Skeletal muscle tissue (tissue), 3 donors: ENCODE measurements at regions not wholly inside any gene's neighbourhood (a gene's known extent, or its start where the extent isn't known, plus 50 kb on each side); places are given as distances from the start of the nearest gene placed in this dataset.

Source experiments
- H3K27ac ChIP-seq: one replicate; pipeline ENCODE4 v1.7.0; 2013; ENCODE audit warnings: mild to moderate bottlenecking, low read depth, low read length, inconsistent platforms
- H3K27me3 ChIP-seq, 3 donors: one replicate each; pipeline ENCODE4 v1.7.0; 2013; ENCODE audit warnings: low read length in 3 of 3; ENCODE audit not compliant: control insufficient read depth in 3 of 3, insufficient read depth in 3 of 3
- H3K36me3 ChIP-seq, 3 donors: one replicate each; pipeline ENCODE4 v1.7.0; 2013; ENCODE audit warnings: low read length in 3 of 3; ENCODE audit not compliant: control insufficient read depth in 3 of 3, insufficient read depth in 3 of 3
- H3K4me1 ChIP-seq, 3 donors: one replicate each; pipeline ENCODE4 v1.7.0; 2013; ENCODE audit warnings: low read length in 3 of 3, mild to moderate bottlenecking in 3 of 3; ENCODE audit not compliant: control insufficient read depth in 3 of 3, insufficient read depth in 3 of 3
- H3K4me3 ChIP-seq, 3 donors: one replicate each; pipeline ENCODE4 v1.7.0; 2013; ENCODE audit warnings: low read length in 3 of 3
- H3K9ac ChIP-seq, 3 donors: one replicate each; pipeline ENCODE4 v1.7.0; 2013; ENCODE audit warnings: low read length in 3 of 3, mild to moderate bottlenecking in 3 of 3, moderate library complexity in 2 of 3, low read depth in 1 of 3
- H3K9me3 ChIP-seq, 3 donors: one replicate each; pipeline ENCODE4 v1.7.0; 2013; ENCODE audit warnings: low read length in 3 of 3; ENCODE audit not compliant: control insufficient read depth in 3 of 3
- donor health status: Osteomylitis.

- Histone ChIP-seq H3K9me3 (no peaks in the 10 kb centered on the region), H3K4me3 (no peak overlapping the region), H3K27ac (no peak overlapping the region), H3K36me3 (no peaks in the 10 kb centered on the region), H3K4me1 (no peaks in the 10 kb centered on the region), H3K9ac (no peak overlapping the region), H3K27me3 (no peaks in the 10 kb centered on the region)
Measured at GRCh38 chr2:173762864-173763263, 202.3 kb downstream of the SP3 start.

DNA sequence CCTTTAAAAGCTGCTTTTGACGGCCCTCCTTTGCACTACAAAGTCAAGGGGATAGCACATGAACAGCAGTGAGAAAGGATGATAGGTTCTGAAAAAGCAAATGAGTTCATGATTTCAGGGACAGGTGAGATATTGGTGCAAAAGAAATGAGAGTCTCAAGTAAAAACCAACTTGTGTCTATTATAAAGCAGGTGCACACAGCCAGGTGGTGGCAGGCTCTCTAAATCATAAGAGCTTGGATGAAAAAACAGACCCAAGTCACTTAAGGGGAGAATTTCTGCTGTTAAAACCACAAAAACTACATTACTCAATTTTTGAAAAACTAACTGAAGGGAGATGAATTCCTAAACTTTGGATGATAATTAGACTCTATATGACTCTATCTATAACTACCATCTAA lies 201.5 kb downstream of the SP3 start:
- Histone ChIP-seq H3K36me3 (no peaks in the 10 kb centered on the region), H3K4me3 (no peak overlapping the region), H3K27ac (no peak overlapping the region), H3K9me3 (no peaks in the 10 kb centered on the region), H3K4me1 (no peaks in the 10 kb centered on the region), H3K27me3 (no peaks in the 10 kb centered on the region), H3K9ac (no peak overlapping the region)

GRCh38 chr2:173764094-173764493 lies 201.1 kb downstream of the SP3 start:
- no peak overlapping the region for H3K9ac ChIP-seq
- no peak overlapping the region for H3K27ac ChIP-seq
- H3K4me1 ChIP-seq: no peaks in the 10 kb centered on the region
- H3K9me3 ChIP-seq: no peaks in the 10 kb centered on the region
- H3K36me3 ChIP-seq: no peaks in the 10 kb centered on the region
- H3K4me3 ChIP-seq: no peak overlapping the region
- no peaks in the 10 kb centered on the region for H3K27me3 ChIP-seq

- Histone ChIP-seq H3K9ac (no peak overlapping the region), H3K27me3 (no peaks in the 10 kb centered on the region), H3K4me3 (no peak overlapping the region), H3K9me3 (no peaks in the 10 kb centered on the region), H3K4me1 (no peaks in the 10 kb centered on the region), H3K36me3 (no peaks in the 10 kb centered on the region), H3K27ac (no peak overlapping the region)
Measured at GRCh38 chr2:173766537-173767289, 198.5 kb downstream of the SP3 start.

DNA sequence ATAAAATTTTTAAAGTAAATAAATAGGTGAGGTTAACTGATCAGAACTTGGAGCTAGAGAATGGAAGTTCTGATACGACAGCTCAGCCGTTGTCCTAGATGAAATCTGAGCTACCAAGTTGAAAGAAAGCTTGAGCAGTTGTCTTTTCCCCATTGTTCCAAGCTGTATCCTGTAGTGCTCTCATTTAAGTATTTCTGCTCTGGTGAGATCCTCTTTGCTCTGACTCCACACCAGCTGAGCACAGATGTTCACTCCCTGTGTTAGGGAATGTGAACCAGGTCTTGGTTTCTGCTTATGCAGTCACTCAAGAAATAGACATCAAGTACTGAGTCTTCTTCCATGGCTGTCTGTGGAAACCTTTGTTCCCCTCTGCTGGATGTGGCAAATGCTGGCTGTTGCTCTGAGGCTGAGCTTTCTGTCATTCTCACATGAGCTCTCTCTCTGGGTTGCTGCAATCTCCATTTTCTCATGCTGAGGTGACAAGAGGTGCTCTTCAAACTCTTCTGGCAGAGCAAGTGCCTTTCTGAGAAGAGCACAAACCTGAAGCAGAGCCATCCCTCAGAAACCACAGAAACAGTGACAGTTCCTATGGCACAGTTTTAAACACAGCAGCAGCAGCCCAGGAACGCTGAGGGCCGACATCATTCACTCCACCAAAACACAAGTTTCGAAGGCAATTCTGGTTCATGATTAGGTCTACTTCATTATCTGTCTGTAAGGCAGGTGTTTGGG lies 194.1 kb downstream of the SP3 start:
- Histone ChIP-seq H3K27ac (no peak overlapping the region), H3K36me3 (no peaks in the 10 kb centered on the region), H3K4me3 (no peak overlapping the region), H3K9ac (no peak overlapping the region), H3K27me3 (no peaks in the 10 kb centered on the region), H3K4me1 (no peaks in the 10 kb centered on the region), H3K9me3 (no peaks in the 10 kb centered on the region)

- Histone ChIP-seq H3K36me3 (no peaks in the 10 kb centered on the region), H3K4me3 (no peak overlapping the region), H3K4me1 (no peaks in the 10 kb centered on the region), H3K9ac (no peak overlapping the region), H3K27ac (no peak overlapping the region), H3K27me3 (no peaks in the 10 kb centered on the region), H3K9me3 (no peaks in the 10 kb centered on the region)
Measured at GRCh38 chr2:173772205-173772604, 193.0 kb downstream of the SP3 start.

DNA sequence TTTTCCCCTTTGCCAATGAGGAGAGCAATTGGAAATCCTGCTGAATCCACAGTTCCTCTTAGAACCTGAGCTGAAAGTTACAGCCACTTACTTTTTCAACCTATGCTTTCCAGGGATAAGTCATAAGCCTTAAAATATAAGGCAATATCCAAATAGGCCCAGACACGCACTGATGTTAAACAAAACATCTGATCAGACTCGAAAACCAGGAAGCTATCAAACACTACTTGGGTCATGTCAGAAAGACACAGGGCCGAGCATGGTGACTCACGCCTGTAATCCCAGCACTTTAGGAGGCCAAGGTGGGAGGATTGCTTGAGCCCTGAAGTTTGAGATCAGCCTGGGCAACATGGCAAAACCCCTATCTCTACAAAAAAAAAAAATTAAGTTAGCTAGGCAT lies 192.1 kb downstream of the SP3 start:
- H3K9ac ChIP-seq: no peak overlapping the region
- H3K9me3 ChIP-seq: no peaks in the 10 kb centered on the region
- H3K4me3 ChIP-seq: no peak overlapping the region
- H3K27ac ChIP-seq: no peak overlapping the region
- H3K36me3 ChIP-seq: no peaks in the 10 kb centered on the region
- H3K27me3 ChIP-seq: no peaks in the 10 kb centered on the region
- H3K4me1 ChIP-seq: no peaks in the 10 kb centered on the region

DNA sequence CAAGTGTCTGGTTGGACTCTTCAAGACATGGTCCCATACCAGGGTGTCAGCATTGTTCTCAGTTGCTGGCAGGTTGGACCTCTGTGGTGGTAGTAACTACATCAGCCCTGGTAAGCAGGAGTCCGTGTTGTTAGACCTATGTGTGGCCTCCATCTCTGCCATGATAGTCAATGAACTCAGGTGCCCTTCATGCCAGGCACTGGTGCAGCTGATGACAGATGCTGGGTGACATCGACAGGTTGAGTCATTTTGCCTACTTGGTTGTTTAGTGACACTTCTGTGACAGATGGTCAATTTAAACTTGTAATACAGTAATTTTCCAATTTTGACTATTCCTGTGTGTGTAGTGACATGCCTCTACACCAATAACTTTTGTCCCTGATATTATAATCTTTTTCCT lies 189.7 kb downstream of the SP3 start:
- Histone ChIP-seq H3K36me3 (no peaks in the 10 kb centered on the region), H3K27me3 (no peaks in the 10 kb centered on the region), H3K9me3 (no peaks in the 10 kb centered on the region), H3K9ac (no peak overlapping the region), H3K4me3 (no peak overlapping the region), H3K4me1 (no peaks in the 10 kb centered on the region), H3K27ac (no peak overlapping the region)

DNA sequence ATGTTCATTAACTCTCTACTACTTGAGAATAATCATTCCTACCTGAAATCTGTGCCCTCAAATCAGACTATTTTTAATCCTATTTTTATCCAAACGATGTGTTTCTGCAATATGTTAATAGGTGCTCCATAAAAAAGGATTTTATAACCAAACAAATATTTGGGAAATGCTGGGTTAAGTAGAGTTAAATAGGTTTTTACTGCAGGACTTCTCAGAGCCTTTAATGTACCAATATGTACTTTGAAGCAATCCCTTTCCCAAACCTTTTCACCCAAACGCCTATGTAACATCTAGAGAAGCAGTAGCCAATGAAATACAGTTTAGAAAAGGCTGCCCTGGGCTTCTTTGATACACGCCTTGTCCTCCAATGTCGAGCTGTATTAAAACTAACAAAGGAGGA lies 182.5 kb downstream of the SP3 start:
- Histone ChIP-seq H3K4me3 (no peak overlapping the region), H3K9me3 (no peaks in the 10 kb centered on the region), H3K36me3 (no peaks in the 10 kb centered on the region), H3K4me1 (no peaks in the 10 kb centered on the region), H3K9ac (no peak overlapping the region), H3K27ac (no peak overlapping the region), H3K27me3 (no peaks in the 10 kb centered on the region)

DNA sequence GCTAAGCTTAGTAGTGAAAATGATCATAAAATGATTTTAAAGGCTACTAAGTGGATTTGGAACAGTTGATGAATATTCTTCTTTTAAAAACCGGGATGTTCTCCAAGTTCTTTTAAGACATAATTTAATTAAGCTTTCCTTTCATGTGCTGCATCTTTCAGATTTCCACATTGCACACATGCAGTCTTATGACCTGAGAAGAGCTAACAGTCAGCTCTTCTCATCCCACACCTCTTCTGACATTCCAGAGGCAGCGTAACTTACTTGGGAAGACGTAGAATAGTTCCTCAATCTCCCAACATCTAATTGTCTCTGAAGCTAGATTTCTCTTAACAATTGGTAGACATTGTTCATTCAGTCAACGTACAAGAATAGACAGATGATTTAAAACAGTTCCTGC lies 181.8 kb downstream of the SP3 start:
- Histone ChIP-seq H3K4me1 (no peaks in the 10 kb centered on the region), H3K27me3 (no peaks in the 10 kb centered on the region), H3K4me3 (no peak overlapping the region), H3K36me3 (no peaks in the 10 kb centered on the region), H3K9me3 (no peaks in the 10 kb centered on the region), H3K27ac (no peak overlapping the region), H3K9ac (no peak overlapping the region)
